ENCODE measurements at regions not wholly inside any gene's neighbourhood (a gene's known extent, or its start where the extent isn't known, plus 50 kb on each side); places are given as distances from the start of the nearest gene placed in this dataset.

- DNase-seq, result no peak
Measured at GRCh38 chr1:11414926-11415538, 63.9 kb upstream of the DISP3 start.

GRCh38 chr1:11417162-11417561, 61.8 kb upstream of the DISP3 start:
- peak; percentile 83 for DNase-seq

- no peak for DNase-seq
Measured at GRCh38 chr1:11418056-11418455, 60.9 kb upstream of the DISP3 start.

- no peak for DNase-seq
Measured at GRCh38 chr1:11421443-11421842, 57.5 kb upstream of the DISP3 start.

GRCh38 chr1:11422686-11423085, 56.3 kb upstream of the DISP3 start:
- DNase-seq, result peak; percentile 19

GRCh38 chr1:11426617-11427016, 52.3 kb upstream of the DISP3 start:
- no peak for DNase-seq

GRCh38 chr1:11428789-11429188, 50.2 kb upstream of the DISP3 start:
- DNase-seq, result no peak

Measured in NCI-H1694 (cell line).